C4-2B (cell line): ENCODE measurements at regions not wholly inside any gene's neighbourhood (a gene's known extent, or its start where the extent isn't known, plus 50 kb on each side); places are given as distances from the start of the nearest gene placed in this dataset.

Experiments used
- H3K27ac ChIP-seq: fragments of 450-650 bp; 2 replicates; pipeline ENCODE4 v1.5.1; 2017
- CTCF ChIP-seq: fragments of 450-650 bp; conservative IDR thresholded peaks from 2 replicates; pipeline ENCODE4 v1.5.1; 2017; ENCODE audit warnings: mild to moderate bottlenecking
- ZFX ChIP-seq: fragments of 450-650 bp; IDR thresholded peaks from 2 replicates; pipeline ENCODE4 v1.6.1; 2017

- TF ChIP-seq ZFX (no peak), CTCF (no peak)
- no peak overlapping the region for H3K27ac ChIP-seq
Measured at GRCh38 chr10:107415446-107415845, 250.9 kb upstream of the SORCS1 start.

- H3K27ac ChIP-seq: no peak overlapping the region
- TF ChIP-seq CTCF (no peak), ZFX (no peak)
Measured at GRCh38 chr10:107413971-107414370, 249.5 kb upstream of the SORCS1 start.

DNA sequence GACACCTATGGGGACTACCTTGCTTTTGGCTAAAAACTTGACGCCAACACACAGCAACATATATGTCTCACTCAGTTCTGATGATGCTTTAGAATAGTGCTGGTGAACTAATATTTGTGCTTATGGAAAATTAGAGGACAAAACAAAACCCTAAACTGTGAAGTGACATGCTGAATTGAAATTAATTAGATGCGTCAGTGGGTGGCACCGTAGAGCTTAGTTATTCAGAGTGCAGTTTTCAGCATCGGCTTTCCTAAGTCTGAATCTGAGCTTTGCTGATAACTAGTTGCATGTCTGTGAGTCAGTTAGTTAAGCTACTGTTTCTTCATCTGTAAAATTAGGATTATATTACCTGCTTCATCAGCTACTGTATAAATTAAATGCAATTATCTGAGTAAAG, 245.0 kb upstream of the SORCS1 start:
- no peak for TF ChIP-seq ZFX
- peak; percentile 44 for TF ChIP-seq CTCF
- no peak overlapping the region for H3K27ac ChIP-seq

DNA sequence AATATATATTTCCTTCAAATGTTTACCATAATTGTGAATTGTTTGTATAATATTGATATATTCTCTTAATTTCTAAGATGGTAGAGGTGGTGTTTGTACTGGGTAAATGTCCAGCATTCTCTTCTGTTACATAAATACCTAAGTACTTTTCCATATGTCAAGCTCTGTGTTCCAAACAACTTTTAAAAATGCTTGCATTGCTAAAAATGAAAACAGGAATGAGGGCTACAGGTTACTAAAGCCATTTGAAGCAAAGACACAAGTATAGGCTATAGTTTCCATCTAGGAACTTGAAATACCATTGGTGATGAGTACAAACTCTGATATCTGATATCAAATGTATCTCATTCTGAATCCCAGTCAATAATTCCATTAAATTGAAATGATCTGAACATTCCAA, 233.6 kb upstream of the SORCS1 start:
- no peak overlapping the region for H3K27ac ChIP-seq
- TF ChIP-seq ZFX: no peak
- TF ChIP-seq CTCF: no peak

DNA sequence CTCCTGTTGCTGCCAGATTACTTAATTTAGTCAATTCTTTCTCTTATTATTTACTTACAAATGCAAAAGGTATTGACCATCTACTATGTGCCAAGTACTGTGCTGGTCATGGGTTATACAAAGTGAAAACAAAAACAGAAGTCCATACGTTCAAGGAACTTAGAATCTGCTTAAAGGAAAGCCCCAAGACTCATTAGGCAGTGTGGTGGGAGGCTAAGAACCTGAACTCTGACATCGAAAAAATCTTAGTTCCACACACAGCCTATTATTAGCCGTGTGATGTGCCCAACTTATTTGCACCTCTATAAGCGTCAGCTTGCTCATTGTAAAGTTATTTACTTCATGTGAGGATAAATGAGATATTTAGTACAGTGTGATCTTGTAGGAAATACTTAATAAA, 227.4 kb upstream of the SORCS1 start:
- no peak for TF ChIP-seq ZFX
- no peak for TF ChIP-seq CTCF

GRCh38 chr10:107390563-107390962, 226.1 kb upstream of the SORCS1 start:
- TF ChIP-seq CTCF: no peak
- no peak for TF ChIP-seq ZFX
- H3K27ac ChIP-seq: no peak overlapping the region

More for the DNA sequence above, 227.4 kb upstream of the SORCS1 start:
- no peak overlapping the region for H3K27ac ChIP-seq

GRCh38 chr10:107383357-107383756, 218.9 kb upstream of the SORCS1 start:
- H3K27ac ChIP-seq: no peak overlapping the region
- TF ChIP-seq ZFX (no peak), CTCF (no peak)
